Femur (tissue), 1 donor: ENCODE measurements at regions not wholly inside any gene's neighbourhood (a gene's known extent, or its start where the extent isn't known, plus 50 kb on each side); places are given as distances from the start of the nearest gene placed in this dataset.

Experiments used
- DNase-seq: peaks from one replicate; pipeline ENCODE4 v3.0.0-alpha.2; 2017

DNA sequence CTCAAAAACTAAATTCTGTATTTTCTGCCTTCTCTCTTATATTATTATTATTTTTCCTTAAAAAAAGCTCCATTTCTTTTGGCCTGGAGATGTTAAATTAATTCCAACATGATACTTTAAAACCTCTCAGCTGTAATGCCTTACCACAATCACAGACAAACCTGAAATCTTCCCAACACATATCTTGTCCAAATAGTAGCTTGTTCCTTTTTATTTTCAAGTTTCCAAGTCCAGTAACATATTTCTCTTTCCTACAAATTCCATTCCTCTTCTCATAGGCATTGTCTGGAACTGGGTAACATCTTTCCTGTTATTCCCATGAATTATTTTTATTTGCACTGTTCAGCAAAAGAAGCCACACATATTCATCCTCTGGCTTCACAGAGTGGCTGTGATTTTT, 137.0 kb downstream of the SLITRK6 start:
- DNase-seq: no peak

DNA sequence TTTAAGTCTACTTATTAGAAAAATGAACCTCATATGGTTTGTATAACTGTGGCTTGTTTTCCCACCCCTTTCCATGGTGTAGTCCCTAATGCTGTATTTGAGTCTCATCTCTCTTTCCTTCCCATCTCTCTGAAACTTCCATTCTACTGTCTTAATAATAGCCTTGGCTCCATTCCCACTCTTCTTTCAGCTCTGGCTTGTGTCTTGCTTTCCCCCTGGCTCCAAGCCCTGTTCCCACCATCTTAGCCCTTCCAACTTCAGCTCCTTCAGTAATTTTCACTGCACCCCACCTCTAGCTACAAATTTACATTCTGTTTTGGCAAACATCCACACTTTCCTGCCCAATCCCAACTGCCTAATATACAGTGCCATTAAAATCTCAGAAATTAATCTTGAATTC, 137.5 kb downstream of the SLITRK6 start:
- peak; percentile 75 for DNase-seq

GRCh38 chr13:85659493-85659892, 139.7 kb downstream of the SLITRK6 start:
- no peak for DNase-seq

GRCh38 chr13:85657942-85658341, 141.3 kb downstream of the SLITRK6 start:
- DNase-seq: no peak

DNA sequence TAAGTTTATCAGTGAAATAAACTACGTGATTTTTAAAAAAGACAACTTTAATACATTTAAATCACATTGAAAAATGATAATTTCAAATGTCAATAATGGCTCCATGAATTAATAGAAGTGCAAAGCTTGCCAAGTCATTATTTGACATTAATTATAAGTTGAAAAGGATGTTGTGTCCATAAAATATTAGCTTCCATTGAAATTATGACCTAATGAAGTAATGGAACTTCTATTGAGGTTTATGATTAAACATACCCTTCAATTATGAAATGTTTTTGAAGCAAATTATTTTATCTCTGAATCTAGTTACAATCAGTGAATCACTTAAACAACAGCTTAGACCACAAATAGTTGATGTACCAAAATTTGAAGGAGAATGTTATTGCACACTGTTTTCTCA, 144.2 kb downstream of the SLITRK6 start:
- DNase-seq: no peak

DNA sequence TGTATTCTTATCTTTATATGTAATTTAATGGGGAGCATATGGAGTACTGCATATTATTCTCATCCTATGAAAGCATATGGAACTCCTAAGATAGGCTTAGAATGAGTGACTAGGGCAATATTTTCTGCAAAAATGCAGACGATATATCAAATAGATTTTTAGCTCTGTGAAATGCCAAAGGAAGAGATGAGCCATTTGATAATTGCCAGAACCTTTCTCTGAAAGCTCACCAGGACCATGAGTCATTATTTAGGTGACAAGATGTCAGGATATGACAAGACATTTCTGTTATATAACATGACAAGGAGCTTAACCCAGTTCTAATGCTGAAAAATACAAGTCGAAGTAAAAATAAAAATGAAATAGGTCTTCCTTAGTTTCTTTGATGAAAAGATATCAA, 145.0 kb downstream of the SLITRK6 start:
- DNase-seq: no peak

DNA sequence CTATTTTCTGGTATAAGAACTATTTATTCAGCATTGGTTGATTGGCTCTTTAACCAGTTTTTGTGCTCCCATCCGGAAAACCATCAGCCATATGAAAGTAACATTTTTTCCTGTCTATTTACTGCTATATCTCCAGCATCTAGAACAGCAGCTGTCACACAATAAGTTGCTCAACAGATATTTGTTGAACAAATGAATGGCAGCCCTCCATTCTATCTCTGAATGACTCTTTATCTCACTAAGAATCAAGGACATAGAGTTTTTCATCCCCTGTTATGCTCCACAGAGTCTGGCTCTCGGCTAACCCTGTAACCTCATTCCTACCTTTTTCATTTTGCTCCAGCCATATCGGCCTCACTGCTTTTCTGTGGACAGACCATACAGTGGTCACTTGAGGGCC, 145.5 kb downstream of the SLITRK6 start:
- DNase-seq: no peak

GRCh38 chr13:85652491-85652890, 146.7 kb downstream of the SLITRK6 start:
- no peak for DNase-seq

DNA sequence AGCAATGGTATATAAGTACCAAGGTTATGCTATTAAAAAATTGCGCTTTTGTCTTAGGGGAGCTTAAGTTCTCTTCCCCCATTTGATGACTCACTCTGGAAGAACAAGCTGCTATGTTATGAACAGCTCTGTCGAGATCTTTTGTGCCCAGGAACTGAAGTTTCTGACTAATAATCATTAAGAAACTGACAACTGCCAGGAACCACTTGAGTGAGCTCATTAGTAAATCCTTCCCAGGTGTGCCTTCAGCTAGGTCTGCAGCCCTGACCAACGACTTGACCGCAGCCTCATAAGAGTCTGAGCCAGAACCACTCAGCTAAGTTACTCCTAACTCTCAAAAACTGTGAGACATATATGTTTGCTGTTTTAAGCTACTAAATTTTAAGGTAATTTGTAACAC, 147.8 kb downstream of the SLITRK6 start:
- DNase-seq: no peak

DNA sequence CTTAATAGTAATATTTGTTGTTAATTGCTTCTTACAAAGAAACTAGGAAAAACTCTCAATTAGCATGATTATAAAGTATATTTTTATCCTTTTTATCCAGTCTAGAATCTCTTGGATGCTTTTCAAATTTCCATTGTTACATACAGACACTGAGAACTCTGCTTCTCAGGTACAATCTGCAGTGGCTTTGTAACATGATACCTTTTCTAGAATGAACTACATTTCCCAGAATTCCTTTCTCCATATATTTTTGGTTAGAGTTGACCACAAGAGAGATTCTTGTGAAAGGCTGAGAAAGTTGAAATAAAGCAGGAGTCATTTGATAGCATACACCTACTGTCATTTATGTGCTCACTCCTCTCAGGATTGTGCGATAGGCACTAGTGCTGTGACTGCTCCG, 148.6 kb downstream of the SLITRK6 start:
- no peak for DNase-seq

DNA sequence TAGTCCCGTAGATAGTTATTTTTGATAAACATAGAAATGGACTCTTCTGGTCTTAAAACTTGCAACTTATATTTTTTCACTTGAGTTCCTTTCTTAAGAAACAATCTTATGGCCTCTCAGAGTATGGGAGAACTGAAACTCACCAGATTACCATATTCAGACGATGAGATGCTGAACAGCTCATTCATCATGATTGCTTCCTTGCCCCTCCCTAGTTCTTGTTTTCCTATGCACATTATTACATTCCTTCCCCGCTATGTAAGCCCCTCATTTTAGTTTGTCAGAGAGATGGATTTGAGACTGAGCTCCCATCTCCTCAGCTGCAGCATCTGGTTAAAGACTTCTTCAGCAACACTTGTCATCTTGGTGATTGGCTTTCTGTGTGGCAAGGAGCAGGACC, 158.5 kb downstream of the SLITRK6 start:
- no peak for DNase-seq

DNA sequence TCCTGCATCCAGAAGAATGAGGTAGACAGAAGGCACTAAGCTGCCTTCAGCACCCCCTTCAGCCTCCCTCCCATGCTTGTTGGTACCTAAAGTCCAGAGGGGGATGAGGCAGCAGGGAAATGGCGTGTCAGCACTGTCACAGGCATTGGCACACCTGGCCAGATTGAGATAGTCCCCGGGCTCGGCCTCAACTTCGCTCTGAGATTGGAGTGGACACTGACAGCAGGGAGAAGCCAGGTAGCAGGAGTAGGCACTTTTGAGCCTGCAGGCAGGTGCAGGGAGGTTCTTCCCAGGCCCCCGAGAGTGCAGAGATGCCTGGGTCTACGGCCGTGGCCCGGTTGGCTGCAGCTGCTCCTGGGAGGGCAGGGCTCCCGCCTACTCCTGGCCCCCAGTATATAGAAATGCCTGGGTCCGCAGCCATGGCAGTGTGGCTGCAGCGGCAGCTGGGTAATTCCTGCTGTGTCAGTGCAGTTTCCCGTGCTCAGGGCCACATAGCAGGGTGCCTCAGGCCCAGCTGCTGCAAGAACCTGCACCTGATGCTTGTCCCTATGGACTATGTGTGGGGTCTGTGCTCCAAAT, 160.3 kb downstream of the SLITRK6 start:
- DNase-seq: no peak

- DNase-seq: no peak
Observed at GRCh38 chr13:85638265-85638664, 161.0 kb downstream of the SLITRK6 start.

- DNase-seq: no peak
Observed at GRCh38 chr13:85632526-85633195, 166.6 kb downstream of the SLITRK6 start.

DNA sequence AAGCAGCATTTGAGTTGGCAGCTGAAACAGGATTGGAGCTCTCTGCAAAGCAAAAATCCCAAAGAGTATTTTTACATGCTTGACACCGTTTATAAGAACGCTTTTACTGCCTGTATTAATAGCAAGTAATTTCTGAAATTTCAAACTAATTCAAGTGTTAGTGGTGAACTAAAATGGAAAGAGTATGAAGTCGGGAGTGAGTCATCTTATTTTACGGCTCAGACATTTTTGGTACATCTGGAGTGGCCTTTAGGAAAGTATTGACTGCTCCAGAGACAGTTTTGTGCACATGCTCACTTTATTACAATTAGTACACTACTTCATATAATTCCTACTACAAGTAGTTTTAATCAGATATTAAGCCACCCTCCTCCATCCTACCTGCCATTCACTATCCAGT, 167.4 kb downstream of the SLITRK6 start:
- no peak for DNase-seq

GRCh38 chr13:85626603-85627002, 172.6 kb downstream of the SLITRK6 start:
- no peak for DNase-seq

- DNase-seq: no peak
Observed at GRCh38 chr13:85619321-85619720, 179.9 kb downstream of the SLITRK6 start.

GRCh38 chr13:85618521-85618920, 180.7 kb downstream of the SLITRK6 start:
- DNase-seq: no peak

- DNase-seq: no peak
Observed at GRCh38 chr13:85616275-85616674, 182.9 kb downstream of the SLITRK6 start.

DNA sequence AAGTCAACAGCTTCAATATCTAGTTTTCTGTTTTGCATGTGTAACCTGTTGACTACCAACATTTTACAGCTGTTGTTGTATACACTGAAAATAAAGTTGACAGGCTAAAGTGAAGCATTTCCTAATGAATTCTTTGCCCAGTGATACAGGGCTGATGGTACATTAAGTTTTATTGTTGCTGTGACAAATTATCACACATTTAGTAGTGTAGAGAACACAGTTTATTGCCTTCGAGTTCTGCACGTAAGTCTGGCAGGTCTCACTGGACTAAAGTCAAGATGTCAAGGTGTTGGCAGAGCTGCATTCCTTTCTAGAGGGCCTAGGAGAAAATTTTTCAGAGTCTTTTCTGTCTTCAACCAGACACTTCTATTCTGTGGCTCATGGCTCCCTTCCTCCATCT, 184.2 kb downstream of the SLITRK6 start:
- DNase-seq: no peak

- no peak for DNase-seq
Observed at GRCh38 chr13:85610024-85610423, 189.2 kb downstream of the SLITRK6 start.

DNA sequence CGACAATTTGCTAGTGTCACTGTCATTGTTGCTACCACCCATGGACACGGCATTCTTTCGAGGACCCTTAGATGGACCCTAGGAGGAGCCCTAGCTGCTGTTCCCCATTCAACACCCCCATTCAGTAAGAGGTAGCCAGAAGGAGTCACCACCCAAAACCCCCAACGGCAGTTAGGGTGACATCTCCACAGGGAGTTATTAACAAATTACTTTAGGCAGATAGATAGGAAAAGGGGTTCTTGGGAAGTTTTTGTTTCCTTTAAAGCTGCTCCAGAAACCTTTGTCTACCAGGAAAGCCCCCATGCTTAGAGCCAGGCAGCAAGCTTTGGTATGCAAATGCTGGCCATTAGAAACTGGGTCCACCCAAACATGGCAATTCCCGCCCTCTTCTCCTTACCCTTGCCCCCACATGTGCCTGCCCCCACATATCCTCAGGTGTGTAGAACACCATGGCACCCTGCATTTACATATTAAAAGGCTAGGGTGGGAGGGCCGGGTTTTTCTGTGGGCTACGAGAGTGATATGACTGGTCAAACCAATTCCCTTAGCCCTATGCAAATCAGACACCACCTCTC, 190.9 kb downstream of the SLITRK6 start:
- no peak for DNase-seq

DNA sequence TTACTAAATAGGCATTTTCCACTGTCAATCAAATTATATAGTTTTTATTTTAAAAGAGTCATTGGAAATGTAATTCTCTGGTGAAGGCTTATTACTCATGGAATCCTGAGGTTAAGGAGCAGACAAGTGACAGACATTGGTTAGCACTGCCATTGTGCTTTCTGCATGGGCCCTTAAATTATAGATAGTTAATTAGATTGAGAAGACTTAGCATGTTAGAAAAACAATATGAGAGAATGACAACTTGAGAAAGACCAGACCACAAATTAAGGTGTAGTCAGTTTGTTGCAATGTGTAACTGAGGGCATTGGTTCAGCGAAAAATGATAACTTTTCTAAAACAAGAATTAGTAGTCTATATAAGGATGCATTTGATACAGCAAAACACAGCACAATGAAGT, 195.5 kb downstream of the SLITRK6 start:
- DNase-seq: no peak

GRCh38 chr13:85601526-85601925, 197.7 kb downstream of the SLITRK6 start:
- no peak for DNase-seq
